Amniotic stem cell (primary cell): ENCODE measurements at regions not wholly inside any gene's neighbourhood (a gene's known extent, or its start where the extent isn't known, plus 50 kb on each side); places are given as distances from the start of the nearest gene placed in this dataset.

Source experiments
- DNase-seq: peaks from one replicate; lab custom pipeline; 2025; lab: John Stamatoyannopoulos, UW

DNA sequence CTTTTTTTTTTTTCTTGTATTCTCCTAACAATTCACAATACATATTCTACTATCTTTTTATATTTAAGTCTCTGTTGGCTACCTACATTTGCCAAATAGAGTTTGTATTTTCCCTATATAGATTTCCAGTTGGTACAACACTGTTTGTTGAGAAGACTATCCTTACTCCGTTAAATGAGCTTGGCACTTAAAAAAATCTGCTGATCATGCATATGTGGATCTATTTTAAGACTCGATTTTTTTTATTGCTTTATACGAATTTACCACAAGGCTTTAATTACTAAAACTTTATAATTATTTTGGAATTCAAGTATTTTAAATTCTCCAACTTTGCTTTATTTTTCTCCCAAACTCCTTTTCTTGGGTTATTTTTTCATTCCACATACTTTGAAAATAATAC is 855.6 kb downstream of the C6orf118 start:
- DNase-seq = no peak

- DNase-seq = no peak
Measured at GRCh38 chr6:164442572-164442971, 866.8 kb downstream of the C6orf118 start.

DNA sequence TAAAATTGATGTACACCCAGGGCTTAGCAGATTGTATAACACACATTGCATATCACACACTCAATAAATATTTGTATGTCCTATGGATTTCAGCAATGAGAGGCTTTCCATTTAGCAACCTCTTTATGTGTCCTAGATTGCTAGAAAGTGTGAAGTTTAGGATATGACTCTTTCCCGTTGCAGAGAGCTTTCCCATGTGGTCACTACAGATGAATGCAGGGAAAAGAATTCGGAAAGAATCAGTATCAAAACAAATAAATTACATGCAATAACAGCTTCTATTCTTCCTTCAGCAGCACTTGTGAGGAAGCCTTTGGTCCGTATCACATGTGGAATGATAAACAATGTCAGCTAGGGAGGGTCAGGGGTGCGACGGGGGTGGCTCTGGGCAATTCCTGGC is 870.1 kb downstream of the C6orf118 start:
- DNase-seq = no peak

- no peak for DNase-seq
Measured at GRCh38 chr6:164436976-164437375, 872.4 kb downstream of the C6orf118 start.

GRCh38 chr6:164427728-164428402 is 881.5 kb downstream of the C6orf118 start:
- DNase-seq = no peak

- DNase-seq = no peak
Measured at GRCh38 chr6:164424489-164424888, 884.9 kb downstream of the C6orf118 start.

- no peak for DNase-seq
Measured at GRCh38 chr6:164419099-164419498, 890.3 kb downstream of the C6orf118 start.

DNA sequence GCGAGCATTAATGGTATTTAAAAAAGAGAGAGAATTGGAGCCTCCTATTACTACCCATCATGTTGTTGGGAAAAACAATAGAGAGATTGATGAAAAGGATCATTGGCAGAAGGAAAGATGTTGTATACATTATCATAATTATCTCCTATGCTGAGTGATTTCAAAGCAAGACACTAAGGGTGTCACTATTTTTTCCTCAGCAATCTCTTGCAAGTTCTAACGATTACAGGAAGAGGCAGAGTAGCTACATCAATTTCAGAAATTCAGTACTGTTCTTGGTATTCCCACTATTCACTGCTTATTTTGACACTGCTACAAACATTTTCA is 891.2 kb downstream of the C6orf118 start:
- no peak for DNase-seq

GRCh38 chr6:164417537-164418261 is 891.7 kb downstream of the C6orf118 start:
- no peak for DNase-seq

- no peak for DNase-seq
Measured at GRCh38 chr6:164415832-164416563, 893.4 kb downstream of the C6orf118 start.

DNA sequence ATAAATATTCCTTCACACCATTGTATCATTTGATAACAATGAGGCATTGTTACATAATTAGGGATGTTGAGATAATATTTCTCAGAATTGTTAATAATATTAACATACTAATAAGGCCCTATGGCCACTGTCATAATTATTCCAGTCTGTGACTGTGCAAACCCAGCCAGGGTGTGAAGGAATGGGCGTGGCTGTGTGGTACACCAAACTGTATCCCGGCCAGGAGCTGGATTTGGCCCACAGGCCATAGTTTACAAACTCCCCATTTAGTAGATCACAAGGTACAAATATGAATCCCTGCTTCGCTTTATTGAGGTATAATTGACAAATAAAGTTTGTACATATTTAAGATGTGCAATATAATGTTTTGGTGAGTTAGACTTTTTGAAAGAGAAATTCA is 894.7 kb downstream of the C6orf118 start:
- no peak for DNase-seq

DNA sequence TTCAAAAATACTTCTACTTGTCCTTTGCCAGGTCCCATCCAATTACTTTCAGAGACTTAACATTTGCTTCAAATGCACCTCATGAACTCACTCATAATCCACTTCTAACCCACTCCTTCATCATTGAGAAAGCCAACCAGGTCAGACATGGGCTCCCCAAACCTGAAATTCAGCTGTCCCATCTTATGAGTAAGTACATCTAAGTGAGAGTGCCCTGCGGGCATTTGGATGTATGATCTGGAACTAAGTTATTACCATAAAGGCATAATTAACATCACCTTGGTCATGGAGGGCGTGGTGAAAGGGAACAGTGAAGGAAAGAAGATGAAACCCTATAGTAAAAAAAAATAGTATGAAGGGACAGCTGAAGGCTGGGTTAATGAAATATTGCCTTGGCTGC is 896.8 kb downstream of the C6orf118 start:
- DNase-seq = no peak

DNA sequence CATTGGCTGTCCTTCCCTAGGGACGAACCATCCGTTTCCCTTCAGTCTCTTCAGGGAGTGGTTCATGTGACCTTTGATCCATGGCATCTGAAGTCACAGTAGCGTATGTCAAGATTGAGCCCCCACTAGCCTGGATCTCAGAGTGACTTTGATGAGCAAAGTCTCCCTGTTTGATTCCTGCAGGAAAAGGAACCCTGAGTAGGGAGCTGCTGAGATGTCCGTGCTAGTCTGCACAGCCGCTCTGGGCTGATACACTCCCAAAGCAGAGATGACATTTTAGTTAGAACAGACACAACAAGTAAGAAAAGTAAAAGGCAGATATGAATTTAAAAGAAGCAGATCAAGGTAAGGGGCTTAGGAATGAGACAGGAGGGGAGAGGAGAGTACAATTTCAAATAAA is 899.4 kb downstream of the C6orf118 start:
- DNase-seq = no peak

- DNase-seq = no peak
Measured at GRCh38 chr6:164409309-164410009, 899.9 kb downstream of the C6orf118 start.

GRCh38 chr6:164408868-164409267 is 900.5 kb downstream of the C6orf118 start:
- no peak for DNase-seq

DNA sequence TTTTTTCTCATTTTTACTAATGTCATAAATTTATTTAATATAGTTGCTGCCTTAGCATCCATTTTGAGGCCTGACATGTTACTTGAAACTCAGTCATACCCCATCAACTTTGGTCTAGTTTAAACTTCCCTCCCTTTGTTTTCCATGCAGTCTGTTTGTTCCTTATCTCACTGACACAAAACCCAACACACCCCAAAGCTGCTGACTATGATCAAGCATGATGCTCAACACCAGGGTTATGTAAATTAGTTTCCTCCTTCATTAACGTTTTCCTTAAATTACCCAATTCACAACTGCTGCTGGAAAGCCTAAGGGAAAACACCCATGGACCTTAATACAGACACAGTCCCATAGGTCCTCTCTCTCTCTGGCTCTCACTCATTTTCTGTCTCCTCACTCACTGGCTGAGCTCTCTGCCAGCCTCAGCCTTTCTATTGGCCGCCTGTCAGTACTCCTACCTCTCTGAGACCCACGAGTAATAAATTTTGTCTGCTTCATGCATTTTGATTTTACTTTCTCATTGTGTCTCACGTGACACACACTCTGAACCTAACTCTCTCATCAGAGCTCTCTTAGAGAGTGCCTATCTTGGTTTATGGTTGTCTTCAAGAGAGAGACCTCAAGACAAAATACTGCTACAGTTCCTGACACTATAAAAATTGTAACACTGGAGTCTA is 904.5 kb downstream of the C6orf118 start:
- no peak for DNase-seq

- DNase-seq = no peak
Measured at GRCh38 chr6:164401871-164402270, 907.5 kb downstream of the C6orf118 start.

GRCh38 chr6:164398647-164399046 is 910.8 kb downstream of the C6orf118 start:
- no peak for DNase-seq

DNA sequence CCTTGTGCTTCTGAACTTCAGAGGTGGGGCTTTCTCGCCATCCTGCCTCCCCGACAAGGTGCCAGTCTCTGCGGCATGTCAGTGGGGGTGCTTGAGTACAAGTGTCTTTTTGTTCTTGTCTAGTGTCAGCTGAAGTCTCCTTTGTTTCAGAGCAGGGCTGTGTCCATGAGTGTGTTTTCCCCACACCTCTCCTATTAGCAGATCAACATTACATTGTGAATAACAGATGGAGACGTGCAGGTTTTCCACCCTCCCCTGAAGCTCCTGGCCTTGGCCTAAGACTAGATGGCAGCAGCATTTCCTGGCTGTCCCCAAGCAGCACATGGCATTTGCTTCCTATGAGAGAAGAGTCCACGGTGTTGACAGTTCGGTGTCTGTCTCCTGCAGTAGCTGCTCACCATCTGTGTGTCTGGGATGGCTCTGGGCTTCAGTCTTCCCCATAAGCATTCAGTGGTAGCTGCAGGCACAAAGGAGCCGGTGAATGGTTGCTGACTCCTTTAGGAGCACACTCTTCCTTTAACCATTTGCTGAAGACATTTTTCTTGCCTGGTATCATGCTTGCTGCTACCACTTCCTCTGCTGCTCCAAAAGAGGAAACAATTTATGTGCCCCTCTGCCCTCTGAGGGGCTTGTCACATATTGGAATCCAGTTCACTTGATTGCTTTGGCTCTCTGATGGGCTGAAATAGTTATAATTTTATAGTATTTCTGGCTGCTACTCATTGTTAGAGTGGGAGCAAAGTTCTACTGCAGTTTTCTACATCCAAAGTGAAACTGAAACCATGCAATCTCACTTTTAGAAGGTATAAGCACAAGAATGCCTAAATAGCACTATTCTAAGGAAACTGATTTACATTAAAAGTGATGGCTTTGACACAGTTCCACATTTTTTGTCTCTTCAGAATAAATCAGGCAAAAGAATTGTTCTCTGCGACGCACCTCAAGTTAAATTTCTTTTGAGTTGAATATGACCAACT is 913.0 kb downstream of the C6orf118 start:
- DNase-seq = no peak

DNA sequence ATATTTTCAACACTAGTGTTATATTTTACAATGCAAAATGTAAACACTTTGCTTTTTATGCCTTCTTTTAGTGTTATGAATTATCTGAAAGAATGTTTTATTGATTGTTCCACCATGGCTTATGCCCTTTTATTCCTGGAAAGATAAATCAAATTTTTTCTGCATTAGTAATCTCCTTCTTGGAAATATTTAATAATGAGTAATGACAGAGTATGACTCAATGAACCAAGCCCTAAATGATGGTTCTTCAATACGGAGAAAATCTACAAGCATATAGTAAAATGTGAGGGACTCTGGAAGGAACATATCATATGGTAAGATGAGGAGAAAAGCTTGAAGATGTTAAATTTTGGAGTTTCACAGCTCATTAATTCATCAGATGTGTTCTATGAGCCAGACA is 929.6 kb downstream of the C6orf118 start:
- DNase-seq = no peak

DNA sequence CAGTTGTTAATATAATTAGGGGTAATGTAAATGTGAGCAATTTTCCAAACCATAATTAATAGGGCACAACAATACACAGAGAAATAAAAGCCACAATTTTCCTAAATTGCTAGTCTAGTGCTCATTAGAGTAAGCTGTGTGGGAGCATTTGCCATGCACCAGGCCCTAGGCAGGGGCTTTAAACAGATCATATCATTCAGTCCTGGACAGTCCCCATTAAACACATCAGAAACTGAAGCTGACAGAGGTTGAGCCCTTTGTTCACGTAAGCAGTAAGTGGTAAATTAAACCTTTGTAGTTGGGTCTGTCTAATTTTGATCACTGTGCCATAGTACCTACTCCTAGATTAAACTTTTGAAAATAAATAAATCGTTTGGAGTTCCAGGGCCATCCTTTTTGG is 931.1 kb downstream of the C6orf118 start:
- DNase-seq = no peak
